GM12872 (cell line): ENCODE measurements at regions not wholly inside any gene's neighbourhood (a gene's known extent, or its start where the extent isn't known, plus 50 kb on each side); places are given as distances from the start of the nearest gene placed in this dataset.

Experiments
- TF ChIP-seq, protein P1 (sequence below): IDR thresholded peaks from 3 replicates; pipeline ENCODE4 v1.5.1; 2011; ENCODE audit warnings: low read depth, mild to moderate bottlenecking, low read length, moderate library complexity; ENCODE audit not compliant: insufficient read depth

DNA sequence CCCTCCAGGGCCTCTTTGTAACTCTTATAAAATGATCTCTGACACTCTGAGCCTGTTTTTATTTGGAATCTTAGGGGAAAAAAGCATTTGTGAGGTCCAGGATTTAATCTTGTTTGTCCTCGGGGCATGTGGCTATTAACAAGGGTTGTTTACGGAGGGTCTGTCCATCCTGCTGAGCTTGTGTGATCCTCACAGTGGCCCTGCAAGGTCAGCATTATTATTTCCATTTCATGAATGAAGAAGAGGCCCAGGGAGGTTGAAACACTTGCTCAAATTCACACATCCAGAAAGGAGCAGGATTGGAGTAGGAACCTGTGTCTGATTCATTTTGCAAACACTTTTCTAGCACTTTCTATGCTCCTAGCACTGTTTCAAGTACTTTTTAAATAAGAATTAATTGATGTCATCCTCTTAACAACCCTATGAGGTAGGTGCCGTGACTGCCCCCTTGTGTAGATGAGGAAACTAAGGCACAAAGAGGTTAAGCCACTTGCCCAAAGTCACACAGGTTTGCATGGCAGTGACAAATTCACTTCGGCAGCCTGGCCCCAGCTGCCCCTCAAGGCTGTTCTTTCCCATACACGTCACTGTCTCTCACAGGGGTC lies 178.9 kb downstream of the MIS18A start:
- TF ChIP-seq, protein P1, sequence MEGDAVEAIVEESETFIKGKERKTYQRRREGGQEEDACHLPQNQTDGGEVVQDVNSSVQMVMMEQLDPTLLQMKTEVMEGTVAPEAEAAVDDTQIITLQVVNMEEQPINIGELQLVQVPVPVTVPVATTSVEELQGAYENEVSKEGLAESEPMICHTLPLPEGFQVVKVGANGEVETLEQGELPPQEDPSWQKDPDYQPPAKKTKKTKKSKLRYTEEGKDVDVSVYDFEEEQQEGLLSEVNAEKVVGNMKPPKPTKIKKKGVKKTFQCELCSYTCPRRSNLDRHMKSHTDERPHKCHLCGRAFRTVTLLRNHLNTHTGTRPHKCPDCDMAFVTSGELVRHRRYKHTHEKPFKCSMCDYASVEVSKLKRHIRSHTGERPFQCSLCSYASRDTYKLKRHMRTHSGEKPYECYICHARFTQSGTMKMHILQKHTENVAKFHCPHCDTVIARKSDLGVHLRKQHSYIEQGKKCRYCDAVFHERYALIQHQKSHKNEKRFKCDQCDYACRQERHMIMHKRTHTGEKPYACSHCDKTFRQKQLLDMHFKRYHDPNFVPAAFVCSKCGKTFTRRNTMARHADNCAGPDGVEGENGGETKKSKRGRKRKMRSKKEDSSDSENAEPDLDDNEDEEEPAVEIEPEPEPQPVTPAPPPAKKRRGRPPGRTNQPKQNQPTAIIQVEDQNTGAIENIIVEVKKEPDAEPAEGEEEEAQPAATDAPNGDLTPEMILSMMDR, result 0 out of 3 replicates have a peak, but pooled peaks have one; percentile 5

DNA sequence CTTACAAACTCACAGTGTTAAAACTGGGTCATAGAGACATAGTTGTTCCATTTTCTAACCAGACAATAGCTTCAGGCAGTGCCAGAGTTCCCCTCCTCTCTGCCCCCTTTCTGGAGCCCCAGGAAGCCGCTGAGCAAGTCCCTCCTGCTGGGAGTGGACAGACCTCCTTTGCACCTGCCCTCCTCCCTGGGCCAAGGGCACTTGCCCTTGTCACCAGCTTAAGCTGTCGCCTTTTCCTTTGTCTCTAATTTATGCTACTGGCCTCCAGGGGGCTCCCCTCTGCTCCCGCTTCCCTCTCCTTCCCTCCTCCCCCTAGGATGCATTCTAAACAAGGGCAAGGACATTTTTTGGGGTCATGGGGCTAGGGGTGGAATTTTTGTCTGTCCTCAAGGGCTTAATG lies 182.4 kb downstream of the MIS18A start:
- TF ChIP-seq, protein P1, result peak; percentile 43; the same call in 2 of the 3 replicates

DNA sequence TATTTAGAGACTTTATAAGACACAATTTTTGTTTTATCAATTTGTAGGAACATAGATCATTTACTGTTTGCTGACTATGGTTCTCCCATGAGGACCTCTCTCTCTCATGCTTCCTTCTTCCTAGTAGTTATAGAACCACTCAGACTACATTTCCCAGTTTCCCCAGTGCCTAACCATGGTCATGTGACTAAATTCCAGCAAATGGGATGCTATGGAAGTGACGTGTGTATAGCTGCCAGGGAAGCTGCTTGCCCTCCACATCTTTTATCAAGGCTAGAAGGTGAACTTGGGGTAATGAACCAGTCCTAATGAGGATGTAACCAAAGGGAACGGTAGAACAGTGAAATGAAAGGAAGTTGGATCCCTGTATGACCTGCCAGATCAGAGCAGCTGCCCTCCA lies 184.0 kb downstream of the MIS18A start:
- TF ChIP-seq, protein P1, result no peak

DNA sequence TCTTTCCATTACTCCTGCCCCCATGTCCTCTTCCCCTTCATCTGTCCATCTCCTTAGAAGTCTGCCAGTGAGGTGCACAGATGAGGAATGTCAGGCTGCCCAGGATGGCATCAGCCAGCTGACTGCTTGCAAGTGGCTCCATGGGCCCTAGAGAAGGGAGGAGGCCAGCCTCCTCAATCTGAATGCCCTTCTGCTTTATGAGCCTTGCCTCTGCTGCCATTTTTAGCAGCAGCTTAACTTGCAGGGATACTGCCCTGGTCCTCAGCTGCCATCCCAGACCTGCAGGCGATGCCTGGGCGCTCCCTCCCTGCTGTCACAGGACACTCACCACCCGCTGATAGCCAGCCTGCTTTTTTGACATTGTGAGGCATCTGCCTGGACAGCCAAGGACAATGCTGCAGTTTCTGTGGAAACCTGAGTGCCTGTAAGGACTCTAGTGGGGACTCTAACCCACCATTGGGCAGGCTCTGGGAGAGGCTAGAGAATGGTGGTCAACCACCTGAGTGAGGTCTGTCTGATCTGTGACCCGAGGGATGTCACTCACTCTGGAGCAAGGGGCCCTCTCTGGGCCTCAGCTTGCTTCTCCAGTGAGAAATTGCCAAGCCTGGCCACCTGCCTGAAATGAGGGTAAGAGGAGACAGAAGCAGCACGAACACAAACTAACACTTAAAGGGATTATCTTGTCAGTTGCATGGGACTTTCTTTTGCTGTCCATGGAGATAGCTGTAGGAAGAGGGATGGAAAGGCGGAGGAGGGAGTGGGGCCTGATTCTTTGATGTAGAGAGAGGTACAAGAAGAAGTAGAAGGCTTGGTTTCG lies 185.0 kb downstream of the MIS18A start:
- TF ChIP-seq, protein P1, result no peak

DNA sequence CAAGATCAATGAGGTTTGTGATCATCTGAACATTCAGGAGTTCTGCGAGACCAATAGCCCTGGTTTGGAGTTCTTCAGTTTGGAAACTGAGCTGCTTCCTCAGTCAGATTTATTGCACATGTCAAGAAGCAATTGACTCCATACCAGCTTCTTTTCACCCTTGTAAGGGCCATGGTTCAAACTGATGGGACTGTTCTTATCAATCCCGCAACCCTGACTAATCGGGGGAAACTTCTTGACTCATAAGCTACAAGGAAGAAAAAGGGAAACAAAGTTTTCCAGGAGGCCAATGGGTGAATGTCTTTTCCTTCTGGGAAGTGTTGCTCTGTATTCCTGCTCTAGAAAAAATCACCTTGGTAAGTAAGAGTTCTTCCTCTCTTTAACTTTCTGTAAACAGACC lies 187.9 kb downstream of the MIS18A start:
- TF ChIP-seq, protein P1, result no peak

DNA sequence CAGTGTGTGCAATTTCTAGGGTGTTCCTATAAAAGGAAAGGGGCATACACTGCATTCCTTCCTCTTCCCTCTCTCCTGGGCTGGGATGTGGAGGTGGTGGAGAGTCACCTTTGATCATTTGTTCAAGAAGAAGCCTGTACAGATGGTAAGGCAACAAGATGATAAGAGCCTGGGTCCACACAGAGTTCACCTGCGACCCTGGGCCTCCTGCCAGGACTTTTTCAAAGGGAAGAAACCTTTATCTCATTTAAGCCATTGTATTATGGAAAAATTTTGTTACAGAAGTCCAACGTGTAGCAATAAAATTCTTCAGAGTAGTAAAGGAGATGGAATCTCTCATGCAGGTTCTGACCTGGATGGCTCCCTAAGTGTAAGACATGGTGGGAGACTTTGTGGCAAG lies 189.1 kb downstream of the MIS18A start:
- TF ChIP-seq, protein P1, result no peak

DNA sequence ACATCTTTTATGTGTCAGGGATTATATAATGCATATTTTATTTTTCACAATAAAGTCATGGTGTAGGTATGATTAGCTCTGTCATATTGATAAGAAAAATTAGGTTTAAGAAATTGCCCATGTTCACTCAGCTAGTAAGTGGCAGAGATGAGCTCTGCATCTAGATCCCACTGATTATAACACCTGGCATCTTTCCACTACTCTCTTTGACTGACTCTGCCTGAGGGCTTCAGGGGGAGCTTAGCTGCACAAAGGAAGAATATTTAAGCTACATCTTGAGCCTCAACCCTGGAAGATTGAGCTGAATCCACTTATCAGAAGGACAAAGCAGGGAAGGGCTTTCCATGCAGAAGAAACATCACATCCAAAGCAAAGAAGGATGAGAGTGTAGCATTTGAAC lies 190.4 kb downstream of the MIS18A start:
- TF ChIP-seq, protein P1, result no peak
